Motor neuron (in vitro differentiated cells): ENCODE measurements at regions not wholly inside any gene's neighbourhood (a gene's known extent, or its start where the extent isn't known, plus 50 kb on each side); places are given as distances from the start of the nearest gene placed in this dataset.
"Not testable (repeated sequence)": the region's sequence is repeated elsewhere in the genome, so short reads cannot be mapped to it uniquely, and the experiment has no call there.

ENCODE experiments used
- ATAC-seq, 8 experiments: fragments of 200-7000 bp; cut with Tn5 transposase; replicated peaks in 6 of 8; 2 replicates each; pipeline ENCODE4 v1.8.0; 2021; ENCODE audit warnings: mild to moderate bottlenecking in 8 of 8, moderate library complexity in 8 of 8
- H3K27ac ChIP-seq, 2 donors: fragments of 250-450 bp; sonication (Bioruptor Pico); 2 replicates each; pipeline ENCODE4 v1.9.0; 2021; ENCODE audit warnings: antibody characterized with exemption in 2 of 2, mild to moderate bottlenecking in 2 of 2, moderate library complexity in 1 of 2
- H3K4me1 ChIP-seq, 2 donors: fragments of 250-450 bp; sonication (Bioruptor Pico); replicated peaks in 1 of 2; 2 replicates each; pipeline ENCODE4 v1.6.1; 2021; ENCODE audit warnings: antibody characterized with exemption in 2 of 2, mild to moderate bottlenecking in 2 of 2, moderate library complexity in 1 of 2
- H3K4me3 ChIP-seq, 5 donors: fragments of 250-450 bp; sonication (Bioruptor Pico); 2 replicates each; pipeline ENCODE4 v1.9.0; 2021; ENCODE audit warnings: antibody characterized with exemption in 5 of 5, mild to moderate bottlenecking in 5 of 5, moderate library complexity in 4 of 5
- WGBS, 10 experiments: fragments of 450-650 bp; shearing (Covaris generic); methylation state at CpG; one replicate each; pipeline ENCODE4 v1.0.0; 2022; 5-methylcytosine and 5-hydroxymethylcytosine counted together
- in situ Hi-C, 9 experiments: fragments of 400-800 bp; cut with MboI; loops; one replicate each; pipeline ENCODE4 v1.15.0; 2021; ENCODE audit warnings: low sequenced_read_pairs in 9 of 9, low pct_unique_long_range_greater_than_20kb in 2 of 9; ENCODE audit not compliant: unreplicated experiment in 9 of 9

DNA sequence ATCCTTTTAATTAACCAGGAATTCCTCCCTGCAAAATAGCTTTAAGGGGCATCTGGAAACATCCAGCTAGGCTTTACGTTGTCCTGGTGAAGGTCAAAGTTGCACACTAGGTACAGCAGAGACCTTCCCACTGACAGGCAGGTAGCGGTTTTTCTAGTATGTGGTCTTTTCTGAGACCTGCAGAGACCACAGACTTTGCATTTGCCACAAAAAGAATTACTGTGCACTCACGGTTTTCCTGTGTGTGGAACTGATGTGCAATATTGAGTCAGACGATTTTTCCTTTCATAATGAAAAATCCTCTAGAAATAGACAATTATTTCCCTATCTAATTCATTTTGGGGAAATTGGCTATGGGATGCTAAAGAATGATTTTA lies 417.0 kb upstream of the ADAMTSL1 start:
- peaks cover 0 to 4% of the 10 kb centered on the region in 2 donors for H3K4me1 ChIP-seq
- no peak overlapping the region for H3K4me3 ChIP-seq
- no peak overlapping the region for H3K27ac ChIP-seq
- no peak for ATAC-seq
- in situ Hi-C loops = no loop called here
- 19 to 100% (median 67%) methylated on average over 1 to 4 of the region's 4 CpGs; no CpG with 5 or more reads in 1 of the 10 experiments for WGBS, 10 experiments

GRCh38 chr9:18058564-18059442 lies 415.1 kb upstream of the ADAMTSL1 start:
- 4 to 94% (median 64%) methylated on average over 1 to 3 of the region's 3 CpGs; no CpG with 5 or more reads in 1 of the 10 experiments for WGBS, 10 experiments
- Histone ChIP-seq H3K27ac (no peak overlapping the region), H3K4me3 (no peak overlapping the region), H3K4me1 (peaks cover 0 to 4% of the 10 kb centered on the region in 2 donors)
- ATAC-seq = no peak
- in situ Hi-C loops = no loop called here

DNA sequence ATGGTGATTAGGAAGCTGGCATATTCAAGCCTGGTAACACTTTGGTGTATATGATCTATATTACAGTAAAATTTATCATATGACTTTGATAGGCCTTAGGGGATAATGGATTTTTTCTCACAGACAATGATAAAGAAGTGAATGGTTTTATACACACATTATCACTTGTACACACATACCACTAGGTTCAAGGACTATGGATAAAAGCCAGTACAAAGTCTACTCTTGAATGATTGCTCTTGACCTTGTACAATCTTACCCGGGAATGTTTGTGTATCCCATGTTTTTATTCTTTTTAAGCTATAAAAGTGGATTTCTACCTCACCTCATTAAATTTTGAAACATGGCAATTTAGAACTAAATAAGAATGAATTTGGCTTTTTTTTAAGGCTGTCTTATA lies 414.5 kb upstream of the ADAMTSL1 start:
- in situ Hi-C loops = no loop called here

GRCh38 chr9:18060269-18060934 lies 413.6 kb upstream of the ADAMTSL1 start:
- H3K4me1 ChIP-seq = peaks cover 0 to 4% of the 10 kb centered on the region in 2 donors
- 6 to 81% (median 58%) methylated on average over 2 to 3 of the region's 3 CpGs for WGBS, 10 experiments
- H3K4me3 ChIP-seq = no peak overlapping the region
- no peak overlapping the region for H3K27ac ChIP-seq
- ATAC-seq = no peak
- in situ Hi-C loops = no loop called here

More for the DNA sequence above, 414.5 kb upstream of the ADAMTSL1 start:
- WGBS, 10 experiments = 60 to 100% (median 100%) methylated on average over 1 of the region's 1 CpG
- Histone ChIP-seq H3K4me3 (no peak overlapping the region), H3K4me1 (peaks cover 0 to 4% of the 10 kb centered on the region in 2 donors), H3K27ac (no peak overlapping the region)
- ATAC-seq = no peak

DNA sequence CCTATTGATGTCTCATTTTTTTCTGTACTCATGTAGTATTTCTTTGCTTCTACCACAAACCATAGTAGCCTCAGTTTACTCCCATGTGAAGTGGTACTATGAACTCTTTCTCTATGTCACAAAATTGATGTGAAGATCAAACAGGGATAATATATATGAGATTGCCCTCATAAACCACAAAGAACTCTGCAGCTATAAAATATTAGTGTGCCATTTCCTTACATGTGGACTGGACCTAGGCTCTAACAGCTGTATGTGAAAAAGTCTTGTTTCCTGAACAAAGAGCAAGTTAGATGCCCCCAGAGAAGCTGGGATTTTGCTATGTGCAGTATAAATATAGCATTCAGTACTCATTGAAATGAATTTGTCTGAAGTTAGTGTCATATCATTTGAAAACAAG lies 412.6 kb upstream of the ADAMTSL1 start:
- ATAC-seq = no peak
- no peak overlapping the region for H3K4me3 ChIP-seq
- H3K4me1 ChIP-seq = peaks cover 0 to 4% of the 10 kb centered on the region in 2 donors
- in situ Hi-C loops = no loop called here
- H3K27ac ChIP-seq = no peak overlapping the region

GRCh38 chr9:18061856-18062255 lies 412.1 kb upstream of the ADAMTSL1 start:
- no peak for ATAC-seq
- H3K4me3 ChIP-seq = no peak overlapping the region
- 0 to 63% (median 38%) methylated on average over 1 to 2 of the region's 2 CpGs for WGBS, 10 experiments
- H3K4me1 ChIP-seq = peaks cover 0 to 4% of the 10 kb centered on the region in 2 donors
- in situ Hi-C loops = no loop called here
- no peak overlapping the region for H3K27ac ChIP-seq

GRCh38 chr9:18063856-18064390 lies 410.0 kb upstream of the ADAMTSL1 start:
- H3K4me3 ChIP-seq = no peak overlapping the region
- no peak for ATAC-seq
- no peak overlapping the region for H3K27ac ChIP-seq
- H3K4me1 ChIP-seq = peaks cover 0 to 3% of the 10 kb centered on the region in 2 donors
- in situ Hi-C loops = no loop called here
- WGBS, 10 experiments = 0 to 100% (median 60%) methylated on average over 1 to 5 of the region's 6 CpGs; no CpG with 5 or more reads in 1 of the 10 experiments

- H3K27ac ChIP-seq, in situ Hi-C loops, H3K4me3 ChIP-seq, H3K4me1 ChIP-seq, ATAC-seq: not testable (repeated sequence)
- no CpG with 5 or more reads among the region's 2 CpGs for WGBS, 10 experiments
Measured at GRCh38 chr9:18066608-18067007, 407.3 kb upstream of the ADAMTSL1 start.

- ATAC-seq = no peak
- Histone ChIP-seq H3K4me1 (no peaks in the 10 kb centered on the region), H3K4me3 (no peak overlapping the region), H3K27ac (no peak overlapping the region)
- WGBS, 10 experiments = 8 to 97% (median 73%) methylated on average over 3 to 6 of the region's 6 CpGs; no CpG with 5 or more reads in 1 of the 10 experiments
- in situ Hi-C loops = no loop called here
Measured at GRCh38 chr9:18067548-18068120, 406.3 kb upstream of the ADAMTSL1 start.

GRCh38 chr9:18068900-18069299 lies 405.1 kb upstream of the ADAMTSL1 start:
- ATAC-seq = peak in 1 of 8 experiments; percentile 54

DNA sequence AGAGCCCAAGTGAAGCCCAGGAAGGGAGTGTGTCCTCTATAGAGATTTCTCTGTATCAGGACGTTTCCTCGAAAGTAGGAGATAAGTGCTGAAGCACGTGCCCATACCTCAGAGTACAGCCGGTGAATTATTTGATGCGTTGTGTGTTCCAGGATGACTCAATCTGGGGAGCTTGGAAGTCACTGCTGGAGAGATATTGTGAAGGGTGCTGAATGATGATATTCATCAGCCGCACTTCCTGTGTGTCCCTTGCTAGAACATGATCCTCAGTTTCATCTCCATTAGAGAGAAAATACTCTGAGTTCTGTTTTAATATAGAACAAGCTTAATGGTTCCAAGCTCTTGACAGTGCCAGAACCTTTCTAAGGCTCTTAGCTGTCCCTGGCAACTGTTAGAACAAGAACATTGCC lies 402.3 kb upstream of the ADAMTSL1 start:
- H3K4me3 ChIP-seq = no peak overlapping the region
- in situ Hi-C loops = no loop called here
- H3K27ac ChIP-seq = no peak overlapping the region
- WGBS, 10 experiments = 38 to 100% (median 82%) methylated on average over 1 to 6 of the region's 6 CpGs; no CpG with 5 or more reads in 1 of the 10 experiments
- H3K4me1 ChIP-seq = no peaks in the 10 kb centered on the region
- ATAC-seq = peak in 1 of 8 experiments; percentile 48

More at GRCh38 chr9:18068900-18069299, 405.1 kb upstream of the ADAMTSL1 start:
- no peak overlapping the region for H3K27ac ChIP-seq
- H3K4me1 ChIP-seq = no peaks in the 10 kb centered on the region
- WGBS, 10 experiments = 40 to 100% (median 82%) methylated on average over 1 to 3 of the region's 3 CpGs
- no peak overlapping the region for H3K4me3 ChIP-seq
- in situ Hi-C loops = no loop called here

DNA sequence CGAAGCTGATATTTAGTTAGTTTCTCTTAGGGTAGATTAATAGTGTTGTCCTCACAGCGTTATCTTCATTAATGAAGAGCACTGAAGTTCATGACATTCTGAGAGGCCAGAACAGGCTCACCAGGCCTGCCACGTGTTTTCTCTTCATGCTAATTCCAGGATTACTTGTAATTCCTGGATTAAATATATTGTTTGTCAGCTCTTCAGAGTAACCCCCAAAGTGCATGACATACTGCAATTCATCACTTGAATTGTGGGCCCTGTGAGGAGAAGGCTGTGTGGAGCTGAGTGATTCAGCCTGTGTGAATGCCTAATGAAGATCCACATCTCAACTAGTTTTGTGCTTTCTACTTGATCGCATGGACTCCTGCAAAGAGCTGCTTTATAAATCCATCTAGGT lies 401.0 kb upstream of the ADAMTSL1 start:
- ATAC-seq = peak in 7 of 8 experiments; percentile 43 to 86 (median 69)
- in situ Hi-C loops = no loop called here
- Histone ChIP-seq H3K4me1 (no peaks in the 10 kb centered on the region), H3K27ac (no peak overlapping the region), H3K4me3 (no peak overlapping the region)
- WGBS, 10 experiments = 40 to 84% (median 72%) methylated on average over 1 to 4 of the region's 4 CpGs; no CpG with 5 or more reads in 1 of the 10 experiments

DNA sequence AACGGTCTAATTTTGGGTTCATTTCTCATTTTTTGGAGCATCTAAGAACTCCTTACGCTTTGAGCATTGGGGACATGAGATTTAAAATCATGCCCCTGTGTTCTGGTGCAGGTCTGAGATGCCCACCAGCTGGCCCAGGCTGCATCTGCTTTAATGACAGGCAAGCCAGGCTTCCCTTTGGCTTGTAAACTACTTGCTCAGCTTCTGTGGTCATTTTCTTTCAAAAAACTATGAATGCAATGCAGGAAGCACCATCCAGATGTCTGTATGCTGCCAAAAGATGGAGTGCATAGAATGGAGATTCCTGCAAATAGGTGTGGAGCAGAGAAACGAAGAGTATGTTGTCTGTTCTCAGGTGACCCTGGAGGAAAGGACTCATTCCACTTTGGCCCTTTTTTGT lies 399.9 kb upstream of the ADAMTSL1 start:
- 0 to 68% (median 36%) methylated on average over 1 to 3 of the region's 3 CpGs; no CpG with 5 or more reads in 2 of the 10 experiments for WGBS, 10 experiments
- in situ Hi-C loops = no loop called here

More for the DNA sequence above, 399.9 kb upstream of the ADAMTSL1 start:
- H3K4me3 ChIP-seq = no peak overlapping the region
- ATAC-seq = no peak
- no peak overlapping the region for H3K27ac ChIP-seq
- H3K4me1 ChIP-seq = no peaks in the 10 kb centered on the region
